Endothelial cell of umbilical vein (primary cell): ENCODE measurements at regions not wholly inside any gene's neighbourhood (a gene's known extent, or its start where the extent isn't known, plus 50 kb on each side); places are given as distances from the start of the nearest gene placed in this dataset.

Experiments
- BruUV-seq: library from RNA; stranded (reverse); fragments of 400-500 nt; replicated peaks from 2 replicates; lab custom pipeline; 2021; lab: Mats Ljungman, UMichigan
- CTCF ChIA-PET: fragments of 300-600, 350-600 bp; sonication (Branson Sonifier 250); formaldehyde crosslinking; loops from one replicate; lab custom pipeline; 2021; ENCODE audit warnings: antibody characterized with exemption, inconsistent platforms; lab: Charles Lee
- POLR2A ChIA-PET: fragments of 300-600, 350-600 bp; sonication (Branson Sonifier 250); formaldehyde crosslinking; loops from one replicate; lab custom pipeline; 2021; ENCODE audit warnings: antibody characterized with exemption, inconsistent platforms; lab: Charles Lee
- DNase-seq: peaks from one replicate; pipeline ENCODE4 v3.0.0-alpha.2; 2011; ENCODE audit warnings: low read depth, low spot score
- FAIRE-seq: peaks from 2 replicates; lab custom pipeline; 2011; peaks lifted over from hg19 to GRCh38; lab: Jason Lieb, UNC
- H2AFZ ChIP-seq: 2 replicates; pipeline ENCODE4 v1.6.0; 2012; ENCODE audit warnings: low read depth, low read length, control low read depth, inconsistent platforms
- H3K27ac ChIP-seq: 2 replicates; pipeline ENCODE4 v1.5.1; 2011; ENCODE audit warnings: low read depth, mild to moderate bottlenecking, control low read depth, low read length, moderate library complexity; ENCODE audit not compliant: insufficient read depth
- H3K27me3 ChIP-seq, 2 experiments: 2 replicates each; pipeline versions ENCODE4 v1.6.0 to v1.6.1; 2011; ENCODE audit warnings: low read length in 2 of 2, mixed read lengths in 1 of 2; ENCODE audit not compliant: control insufficient read depth in 2 of 2, insufficient read depth in 2 of 2
- H3K36me3 ChIP-seq, 2 experiments: 2 replicates in 1 of 2; 3 replicates in 1 of 2; pipeline ENCODE4 v1.5.1; 2011; ENCODE audit warnings: low read length in 2 of 2, mild to moderate bottlenecking in 1 of 2, moderate library complexity in 1 of 2; ENCODE audit not compliant: control insufficient read depth in 2 of 2, insufficient read depth in 2 of 2; ENCODE audit errors: extremely low read depth in 1 of 2
- H3K4me1 ChIP-seq: 3 replicates; pipeline ENCODE4 v1.5.1; 2011; ENCODE audit warnings: mild to moderate bottlenecking, low read length; ENCODE audit not compliant: control insufficient read depth, insufficient read depth; ENCODE audit errors: extremely low read depth
- H3K4me2 ChIP-seq: 2 replicates; pipeline ENCODE4 v1.6.1; 2011; ENCODE audit warnings: low read length, control low read depth, mixed read lengths; ENCODE audit not compliant: insufficient read depth
- H3K4me3 ChIP-seq, 3 experiments: fragments of 200-600 bp in 1 of 3; sonication (generic), shearing (Covaris generic) in 1 of 3; replicated peaks in 1 of 3; 2 replicates each; pipeline ENCODE4 v1.5.1; 2011 to 2016; ENCODE audit warnings: control low read depth in 3 of 3, low read length in 3 of 3, mild to moderate bottlenecking in 2 of 3, inconsistent platforms in 1 of 3, low read depth in 1 of 3, moderate library complexity in 1 of 3; ENCODE audit not compliant: insufficient read depth in 1 of 3
- H3K79me2 ChIP-seq: 2 replicates; pipeline ENCODE4 v1.6.0; 2012; ENCODE audit warnings: low read length, inconsistent platforms; ENCODE audit not compliant: control insufficient read depth, insufficient read depth
- H3K9ac ChIP-seq: replicated peaks from 2 replicates; pipeline ENCODE3; 2011; ENCODE audit warnings: low read length, control low read depth; ENCODE audit not compliant: insufficient read depth; ENCODE audit errors: extremely low read depth
- H3K9me1 ChIP-seq: replicated peaks from 3 replicates; pipeline ENCODE4 v1.6.0; 2011; ENCODE audit warnings: mild to moderate bottlenecking, low read length; ENCODE audit not compliant: control insufficient read depth, insufficient read depth; ENCODE audit errors: extremely low read depth
- H3K9me3 ChIP-seq: replicated peaks from 2 replicates; pipeline ENCODE4 v1.5.1; 2012; ENCODE audit warnings: low read length, inconsistent platforms; ENCODE audit not compliant: control insufficient read depth, insufficient read depth
- H4K20me1 ChIP-seq: replicated peaks from 2 replicates; pipeline ENCODE3; 2011; ENCODE audit warnings: mild to moderate bottlenecking, low read length; ENCODE audit not compliant: control insufficient read depth, insufficient read depth; ENCODE audit errors: extremely low read depth
- EZH2 ChIP-seq: IDR thresholded peaks from 2 replicates; pipeline ENCODE4 v1.6.1; 2012; ENCODE audit warnings: borderline replicate concordance, low read depth, mild to moderate bottlenecking, moderate library complexity, low read length, inconsistent platforms; ENCODE audit not compliant: severe bottlenecking
- FOS ChIP-seq: IDR thresholded peaks from 2 replicates; pipeline ENCODE4 v1.6.1; 2011; ENCODE audit warnings: mild to moderate bottlenecking, low read length, moderate library complexity, borderline replicate concordance; ENCODE audit not compliant: insufficient read depth
- GATA2 ChIP-seq: IDR thresholded peaks from 2 replicates; pipeline ENCODE4 v1.7.0; 2011; ENCODE audit warnings: low read depth, mild to moderate bottlenecking, moderate library complexity, mixed read lengths, low read length; ENCODE audit not compliant: insufficient read length, insufficient read depth
- JUN ChIP-seq: IDR thresholded peaks from 2 replicates; pipeline ENCODE4 v1.6.1; 2011; ENCODE audit warnings: borderline replicate concordance, low read depth; ENCODE audit not compliant: insufficient read length, insufficient read depth
- POLR2A ChIP-seq: IDR thresholded peaks from 2 replicates; pipeline ENCODE4 v1.6.1; 2012; ENCODE audit warnings: low read depth, mild to moderate bottlenecking, control low read depth, low read length
- POLR2AphosphoS5 ChIP-seq: IDR thresholded peaks from 2 replicates; pipeline ENCODE4 v1.6.1; 2012; ENCODE audit warnings: low read depth, mild to moderate bottlenecking, control low read depth, low read length, moderate library complexity; ENCODE audit not compliant: insufficient read depth
- dilution Hi-C: fragments of 300-500 bp; cut with MboI; formaldehyde crosslinking; loops from one replicate; pipeline ENCODE4 v1.15.0; 2019; ENCODE audit warnings: low sequenced_read_pairs; ENCODE audit not compliant: extremely low pct_ligation_motif_present
- intact Hi-C: fragments of 100-400 bp; cut with micrococcal nuclease; formaldehyde crosslinking; loops from one replicate; pipeline ENCODE4 v1.10.0; 2022
- TF ChIP-seq, protein P1 (sequence below), 2 donors: IDR thresholded peaks; 1 replicate in 1 of 2; 2 replicates in 1 of 2; pipeline ENCODE4 v1.5.1; 2011; ENCODE audit warnings: low read length in 2 of 2, mild to moderate bottlenecking in 2 of 2, moderate library complexity in 2 of 2, control low read depth in 1 of 2, inconsistent platforms in 1 of 2, low read depth in 1 of 2; ENCODE audit not compliant: insufficient read depth in 1 of 2; ENCODE audit errors: extremely low read depth in 1 of 2

DNA sequence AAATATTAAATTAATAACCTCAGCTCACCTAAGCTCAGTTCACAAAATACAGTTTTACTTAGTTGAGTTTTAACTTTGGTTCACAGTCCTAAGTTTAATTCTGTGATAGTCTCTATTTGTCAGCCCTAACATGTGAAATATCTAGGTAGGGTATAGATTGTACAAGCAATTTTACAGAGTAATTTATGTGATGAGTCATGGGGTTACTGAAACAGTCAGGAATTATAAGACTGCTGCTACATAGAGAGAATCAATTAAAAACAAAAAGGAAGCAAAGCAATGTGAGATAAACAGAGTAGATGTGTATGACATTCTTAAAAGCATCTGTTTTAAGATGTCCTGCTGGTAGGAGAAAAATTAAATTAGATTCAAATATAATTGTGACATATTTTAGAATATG is 1018.2 kb upstream of the KCND2 start:
- Histone ChIP-seq H3K4me2 (no peak overlapping the region), H3K36me3 (no peaks in the 10 kb centered on the region), H3K4me3 (no peak overlapping the region), H3K79me2 (no peaks in the 10 kb centered on the region), H2AFZ (no peak overlapping the region), H3K27me3 (no peaks in the 10 kb centered on the region), H4K20me1 (no peaks in the 10 kb centered on the region), H3K9me1 (no peaks in the 10 kb centered on the region), H3K9ac (no peak overlapping the region), H3K4me1 (no peaks in the 10 kb centered on the region), H3K9me3 (no peaks in the 10 kb centered on the region), H3K27ac (no peak overlapping the region)
- DNase-seq (no peak), FAIRE-seq (no peak)
- BruUV-seq: no TSS peak
- POLR2A ChIA-PET: no interaction called here
- TF ChIP-seq EZH2 (no peak), GATA2 (no peak)
- intact Hi-C loops: no loop called here
- CTCF ChIA-PET: no interaction called here
- dilution Hi-C loops: no loop called here

DNA sequence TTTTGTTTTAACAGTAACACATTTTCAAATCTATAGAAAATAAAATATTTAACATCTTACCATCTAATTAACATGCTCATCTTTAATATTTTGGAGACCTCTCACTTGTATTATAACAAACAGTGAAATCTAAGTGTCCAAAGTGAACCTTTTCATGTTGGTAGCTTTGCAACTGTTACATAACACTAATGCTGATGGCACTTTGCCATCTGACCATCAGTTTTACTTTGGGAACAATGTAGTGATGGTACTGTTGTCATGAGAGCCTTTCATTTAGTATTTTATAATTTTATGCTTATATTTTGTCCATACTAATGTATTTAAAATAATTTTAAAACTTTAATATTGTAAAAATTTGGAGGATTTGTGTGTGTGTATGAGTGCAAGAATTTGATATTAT is 1017.0 kb upstream of the KCND2 start:
- Histone ChIP-seq H3K4me3 (no peak overlapping the region), H3K4me1 (no peaks in the 10 kb centered on the region), H3K79me2 (no peaks in the 10 kb centered on the region), H3K9me1 (no peaks in the 10 kb centered on the region), H4K20me1 (no peaks in the 10 kb centered on the region), H2AFZ (no peak overlapping the region), H3K9me3 (no peaks in the 10 kb centered on the region), H3K27ac (no peak overlapping the region), H3K27me3 (no peaks in the 10 kb centered on the region), H3K36me3 (no peaks in the 10 kb centered on the region), H3K4me2 (no peak overlapping the region), H3K9ac (no peak overlapping the region)
- POLR2A ChIA-PET: no interaction called here
- DNase-seq (no peak), FAIRE-seq (no peak)
- intact Hi-C loops: no loop called here
- dilution Hi-C loops: no loop called here
- CTCF ChIA-PET: no interaction called here
- no TSS peak for BruUV-seq
- TF ChIP-seq, protein P1, sequence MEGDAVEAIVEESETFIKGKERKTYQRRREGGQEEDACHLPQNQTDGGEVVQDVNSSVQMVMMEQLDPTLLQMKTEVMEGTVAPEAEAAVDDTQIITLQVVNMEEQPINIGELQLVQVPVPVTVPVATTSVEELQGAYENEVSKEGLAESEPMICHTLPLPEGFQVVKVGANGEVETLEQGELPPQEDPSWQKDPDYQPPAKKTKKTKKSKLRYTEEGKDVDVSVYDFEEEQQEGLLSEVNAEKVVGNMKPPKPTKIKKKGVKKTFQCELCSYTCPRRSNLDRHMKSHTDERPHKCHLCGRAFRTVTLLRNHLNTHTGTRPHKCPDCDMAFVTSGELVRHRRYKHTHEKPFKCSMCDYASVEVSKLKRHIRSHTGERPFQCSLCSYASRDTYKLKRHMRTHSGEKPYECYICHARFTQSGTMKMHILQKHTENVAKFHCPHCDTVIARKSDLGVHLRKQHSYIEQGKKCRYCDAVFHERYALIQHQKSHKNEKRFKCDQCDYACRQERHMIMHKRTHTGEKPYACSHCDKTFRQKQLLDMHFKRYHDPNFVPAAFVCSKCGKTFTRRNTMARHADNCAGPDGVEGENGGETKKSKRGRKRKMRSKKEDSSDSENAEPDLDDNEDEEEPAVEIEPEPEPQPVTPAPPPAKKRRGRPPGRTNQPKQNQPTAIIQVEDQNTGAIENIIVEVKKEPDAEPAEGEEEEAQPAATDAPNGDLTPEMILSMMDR (IDR thresholded peaks at IDR 0.05; ENCODE audit: extremely low read depth in 1 of 2, insufficient read depth in 1 of 2, low read depth in 1 of 2, low read length in 2 of 2): no peak
- TF ChIP-seq JUN (no peak), POLR2AphosphoS5 (no peak), POLR2A (no peak), EZH2 (no peak), FOS (no peak)
